GM12892 (cell line): ENCODE measurements at regions not wholly inside any gene's neighbourhood (a gene's known extent, or its start where the extent isn't known, plus 50 kb on each side); places are given as distances from the start of the nearest gene placed in this dataset.

Experiments used
- POLR2A ChIP-seq: IDR thresholded peaks from 2 replicates; pipeline ENCODE4 v1.6.1; 2011; ENCODE audit warnings: low read depth, low read length, control low read depth
- POLR2AphosphoS5 ChIP-seq: IDR thresholded peaks from 2 replicates; pipeline ENCODE4 v1.6.1; 2011; ENCODE audit warnings: low read depth, low read length, control low read depth
- TAF1 ChIP-seq: IDR thresholded peaks from 2 replicates; pipeline ENCODE4 v1.6.1; 2011; ENCODE audit warnings: low read depth, mild to moderate bottlenecking, control low read depth, low read length, borderline replicate concordance

- TF ChIP-seq POLR2AphosphoS5 (no peak), POLR2A (no peak), TAF1 (no peak)
These were observed 290.9 kb downstream of the HHIPL2 start for GRCh38 chr1:222257027-222257426.
